BLaER1 treated with 17β-estradiol and CSF1 and Interleukin-3, amounts not matched to agents 10 nM and 100 nM (cell line): ENCODE measurements at regions not wholly inside any gene's neighbourhood (a gene's known extent, or its start where the extent isn't known, plus 50 kb on each side); places are given as distances from the start of the nearest gene placed in this dataset.

Experiments
- H3K27ac ChIP-seq, 11 experiments: shearing (Covaris generic); formaldehyde crosslinking; 2 replicates each; pipeline ENCODE4 v1.8.1; 2022
- H3K27me3 ChIP-seq, 11 experiments: shearing (Covaris generic); formaldehyde crosslinking; 2 replicates each; pipeline ENCODE4 v1.8.1; 2022
- H3K36me3 ChIP-seq, 11 experiments: shearing (Covaris generic); formaldehyde crosslinking; 2 replicates each; pipeline ENCODE4 v1.8.1; 2022
- H3K4me1 ChIP-seq, 10 experiments: shearing (Covaris generic); formaldehyde crosslinking; 2 replicates each; pipeline ENCODE4 v1.8.1; 2022
- H3K4me2 ChIP-seq, 11 experiments: shearing (Covaris generic); formaldehyde crosslinking; 2 replicates each; pipeline ENCODE4 v1.8.1; 2022
- H3K4me3 ChIP-seq, 10 experiments: shearing (Covaris generic); formaldehyde crosslinking; 2 replicates each; pipeline ENCODE4 v1.8.1; 2022
- H3K9ac ChIP-seq, 11 experiments: shearing (Covaris generic); formaldehyde crosslinking; 2 replicates each; pipeline ENCODE4 v1.8.1; 2022
- H3K9me3 ChIP-seq, 11 experiments: shearing (Covaris generic); formaldehyde crosslinking; replicated peaks in 1 of 11; 2 replicates each; pipeline ENCODE4 v1.8.1; 2022
- H4K20me1 ChIP-seq, 11 experiments: shearing (Covaris generic); formaldehyde crosslinking; 2 replicates each; pipeline ENCODE4 v1.8.1; 2022
- Cebpa-rat ChIP-seq, 11 experiments: shearing (Covaris generic); IDR thresholded peaks; 2 replicates each; pipeline ENCODE4 v1.8.1; 2022

GRCh38 chr5:152804179-152804578 is 399.1 kb upstream of the NMUR2 start:
- Histone ChIP-seq H3K9me3 (no peaks in the 10 kb centered on the region), H3K4me1 (no peaks in the 10 kb centered on the region)
- no peak for TF ChIP-seq Cebpa-rat (IDR thresholded peaks at IDR 0.05)

DNA sequence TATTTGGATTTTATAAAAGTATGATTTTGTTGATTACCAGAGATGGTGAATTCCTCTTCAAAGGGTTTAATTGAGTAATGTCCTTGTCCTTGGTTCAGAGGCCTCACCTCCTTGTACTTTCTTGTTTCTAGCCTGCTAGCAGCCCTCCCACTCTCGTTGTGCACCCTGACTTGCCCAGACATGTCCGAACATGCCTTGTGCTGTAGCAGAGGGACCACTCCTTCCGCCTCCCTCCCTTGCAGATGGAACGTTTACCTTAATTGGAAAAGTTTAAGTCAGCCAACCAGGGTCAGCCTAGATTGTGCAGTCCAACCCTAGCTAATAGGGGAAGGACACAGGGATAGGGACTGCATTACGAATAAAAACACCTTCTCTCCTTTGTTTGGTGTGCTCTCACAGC is 406.9 kb upstream of the NMUR2 start:
- Histone ChIP-seq H3K27me3 (no peaks in the 10 kb centered on the region), H3K36me3 (no peaks in the 10 kb centered on the region), H3K4me2 (no peak overlapping the region), H3K9ac (no peak overlapping the region), H3K9me3 (peaks cover 5 to 16% (median 12%) of the 10 kb centered on the region in 11 experiments; a peak in 19 of 22 replicates), H4K20me1 (no peaks in the 10 kb centered on the region), H3K27ac (no peak overlapping the region), H3K4me1 (no peaks in the 10 kb centered on the region), H3K4me3 (no peak overlapping the region)
- no peak for TF ChIP-seq Cebpa-rat (IDR thresholded peaks at IDR 0.05)

More at GRCh38 chr5:152804179-152804578, 399.1 kb upstream of the NMUR2 start:
- Histone ChIP-seq H3K27me3 (no peaks in the 10 kb centered on the region), H3K4me3 (no peak overlapping the region), H3K27ac (no peak overlapping the region), H3K9ac (no peak overlapping the region), H3K36me3 (no peaks in the 10 kb centered on the region), H4K20me1 (no peaks in the 10 kb centered on the region), H3K4me2 (no peak overlapping the region)

DNA sequence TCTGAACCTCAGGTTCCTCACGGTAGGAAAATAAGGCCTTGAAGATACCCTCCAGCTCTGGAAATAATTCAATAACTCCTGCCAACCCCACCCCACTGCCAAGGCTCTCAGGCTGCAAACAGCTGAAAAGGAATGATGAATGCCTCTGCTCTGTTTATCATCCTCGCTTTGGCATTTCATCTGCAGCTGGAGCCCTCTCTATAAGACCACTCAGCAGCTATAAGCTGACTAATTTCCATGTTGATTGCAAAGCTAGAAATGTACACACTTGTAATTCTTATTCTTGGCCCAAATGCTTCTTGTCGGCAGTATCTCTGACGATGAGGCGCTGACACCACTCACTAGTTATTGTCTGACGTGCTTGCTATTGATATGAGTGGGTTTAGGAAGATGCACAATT is 408.4 kb upstream of the NMUR2 start:
- no peaks in the 10 kb centered on the region for H3K27me3 ChIP-seq
- H3K4me3 ChIP-seq: no peak overlapping the region
- no peak overlapping the region for H3K4me2 ChIP-seq
- H4K20me1 ChIP-seq: no peaks in the 10 kb centered on the region
- H3K27ac ChIP-seq: no peak overlapping the region
- TF ChIP-seq Cebpa-rat (IDR thresholded peaks at IDR 0.05): no peak
- H3K4me1 ChIP-seq: no peaks in the 10 kb centered on the region
- peaks cover 5 to 16% (median 12%) of the 10 kb centered on the region in 11 experiments; a peak in 19 of 22 replicates for H3K9me3 ChIP-seq
- no peaks in the 10 kb centered on the region for H3K36me3 ChIP-seq
- no peak overlapping the region for H3K9ac ChIP-seq

- H4K20me1 ChIP-seq: no peaks in the 10 kb centered on the region
- no peaks in the 10 kb centered on the region for H3K9me3 ChIP-seq
- no peak overlapping the region for H3K4me3 ChIP-seq
- no peak overlapping the region for H3K4me2 ChIP-seq
- H3K36me3 ChIP-seq: no peaks in the 10 kb centered on the region
- no peak overlapping the region for H3K27ac ChIP-seq
- no peaks in the 10 kb centered on the region for H3K27me3 ChIP-seq
- no peak for TF ChIP-seq Cebpa-rat (IDR thresholded peaks at IDR 0.05)
- no peak overlapping the region for H3K9ac ChIP-seq
- H3K4me1 ChIP-seq: no peaks in the 10 kb centered on the region
Observed at GRCh38 chr5:152819891-152820290, 414.8 kb upstream of the NMUR2 start.

- Histone ChIP-seq H3K27me3 (no peaks in the 10 kb centered on the region), H3K9me3 (no peaks in the 10 kb centered on the region), H3K4me3 (no peak overlapping the region), H4K20me1 (no peaks in the 10 kb centered on the region), H3K9ac (no peak overlapping the region), H3K4me2 (no peak overlapping the region), H3K27ac (no peak overlapping the region), H3K4me1 (no peaks in the 10 kb centered on the region), H3K36me3 (no peaks in the 10 kb centered on the region)
- TF ChIP-seq Cebpa-rat (IDR thresholded peaks at IDR 0.05): no peak
Observed at GRCh38 chr5:152824316-152824715, 419.2 kb upstream of the NMUR2 start.

GRCh38 chr5:152838241-152838786 is 433.2 kb upstream of the NMUR2 start:
- no peaks in the 10 kb centered on the region for H3K4me1 ChIP-seq
- no peak overlapping the region for H3K4me2 ChIP-seq
- H3K27me3 ChIP-seq: no peaks in the 10 kb centered on the region
- no peak overlapping the region for H3K27ac ChIP-seq
- peaks cover 0 to 9% (median 0%) of the 10 kb centered on the region in 11 experiments; a peak in 4 of 22 replicates for H3K9me3 ChIP-seq
- H3K36me3 ChIP-seq: no peaks in the 10 kb centered on the region
- no peak overlapping the region for H3K9ac ChIP-seq
- no peak overlapping the region for H3K4me3 ChIP-seq
- no peak for TF ChIP-seq Cebpa-rat (IDR thresholded peaks at IDR 0.05)
- no peaks in the 10 kb centered on the region for H4K20me1 ChIP-seq

DNA sequence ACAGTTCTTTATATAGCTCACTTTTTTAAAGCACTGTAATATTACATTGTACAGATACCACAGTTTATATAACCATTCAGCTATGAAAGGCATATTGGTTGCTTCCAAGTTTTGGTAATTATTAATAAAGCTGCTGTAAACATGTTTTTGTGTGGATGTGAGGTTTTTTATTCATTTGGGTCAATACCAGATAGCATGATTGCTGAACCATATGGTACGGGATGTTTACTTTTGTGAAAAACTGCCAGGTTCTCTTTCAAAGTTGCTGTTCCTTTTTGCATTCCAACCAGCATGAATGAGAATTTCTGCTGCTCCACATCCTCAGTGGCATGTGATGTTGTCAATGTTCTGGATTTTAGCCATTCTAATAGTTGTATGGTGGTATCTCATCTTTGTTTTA is 439.6 kb upstream of the NMUR2 start:
- no peak for TF ChIP-seq Cebpa-rat (IDR thresholded peaks at IDR 0.05)
- no peak overlapping the region for H3K4me3 ChIP-seq
- H3K4me2 ChIP-seq: no peak overlapping the region
- H3K27me3 ChIP-seq: no peaks in the 10 kb centered on the region
- no peaks in the 10 kb centered on the region for H4K20me1 ChIP-seq
- H3K9me3 ChIP-seq: no peaks in the 10 kb centered on the region
- no peak overlapping the region for H3K9ac ChIP-seq
- no peak overlapping the region for H3K27ac ChIP-seq
- no peaks in the 10 kb centered on the region for H3K36me3 ChIP-seq
- H3K4me1 ChIP-seq: no peaks in the 10 kb centered on the region

GRCh38 chr5:152853361-152853760 is 448.3 kb upstream of the NMUR2 start:
- Histone ChIP-seq H3K9ac (no peak overlapping the region), H3K4me2 (no peak overlapping the region), H3K4me3 (no peak overlapping the region), H4K20me1 (no peaks in the 10 kb centered on the region), H3K9me3 (no peaks in the 10 kb centered on the region), H3K27ac (no peak overlapping the region), H3K4me1 (no peaks in the 10 kb centered on the region), H3K36me3 (no peaks in the 10 kb centered on the region), H3K27me3 (no peaks in the 10 kb centered on the region)
- no peak for TF ChIP-seq Cebpa-rat (IDR thresholded peaks at IDR 0.05)

- no peaks in the 10 kb centered on the region for H3K27me3 ChIP-seq
Observed at GRCh38 chr5:152855441-152855840, 450.4 kb upstream of the NMUR2 start.

DNA sequence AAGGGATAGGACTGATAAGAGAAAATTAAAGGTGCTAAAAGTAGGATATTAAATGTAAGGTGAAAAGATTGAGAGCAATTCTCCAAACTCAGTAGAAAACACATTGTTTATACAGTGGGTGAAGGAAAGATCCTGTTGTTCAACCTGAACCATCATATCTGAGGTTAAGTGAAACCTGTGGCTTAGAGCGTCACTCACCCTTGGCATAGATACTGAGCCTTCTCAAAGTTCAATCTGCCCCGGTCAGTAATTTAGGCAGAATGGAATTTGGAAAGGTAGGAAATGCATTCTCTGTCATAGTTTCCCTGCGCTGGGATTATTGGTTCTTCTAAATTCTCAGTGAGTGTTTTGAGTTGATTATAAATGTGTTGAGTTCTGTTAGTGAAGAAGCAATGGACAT is 456.2 kb upstream of the NMUR2 start:
- Histone ChIP-seq H3K36me3 (no peaks in the 10 kb centered on the region), H3K4me3 (no peak overlapping the region), H3K9ac (no peak overlapping the region), H3K27ac (no peak overlapping the region), H3K4me1 (no peaks in the 10 kb centered on the region), H4K20me1 (no peaks in the 10 kb centered on the region), H3K27me3 (no peaks in the 10 kb centered on the region), H3K9me3 (no peaks in the 10 kb centered on the region), H3K4me2 (no peak overlapping the region)
- TF ChIP-seq Cebpa-rat (IDR thresholded peaks at IDR 0.05): no peak

More at GRCh38 chr5:152855441-152855840, 450.4 kb upstream of the NMUR2 start:
- Histone ChIP-seq H3K4me2 (no peak overlapping the region), H3K9ac (no peak overlapping the region), H3K4me3 (no peak overlapping the region), H3K36me3 (no peaks in the 10 kb centered on the region), H4K20me1 (no peaks in the 10 kb centered on the region), H3K27ac (no peak overlapping the region), H3K4me1 (no peaks in the 10 kb centered on the region), H3K9me3 (no peaks in the 10 kb centered on the region)
- no peak for TF ChIP-seq Cebpa-rat (IDR thresholded peaks at IDR 0.05)
